ENCODE measurements at regions not wholly inside any gene's neighbourhood (a gene's known extent, or its start where the extent isn't known, plus 50 kb on each side); places are given as distances from the start of the nearest gene placed in this dataset.

- TF ChIP-seq RAD21 (IDR thresholded peaks at IDR 0.05 in 1 of 2, conservative IDR thresholded peaks at IDR 0.05 in 1 of 2; ENCODE audit: low read depth in 2 of 2, low read length in 2 of 2) = peak; percentile 5 to 7; a peak in 2 of 4 replicates
- TF ChIP-seq CTCF (IDR thresholded peaks at IDR 0.05; ENCODE audit: control extremely low read depth in 1 of 3, insufficient read depth in 1 of 3, low read depth in 1 of 3, low read length in 3 of 3) = peak in 1 of 3 experiments; percentile 26; a peak in 2 of 4 replicates
- no peak for TF ChIP-seq MAX (IDR thresholded peaks at IDR 0.05)
- TF ChIP-seq POLR2AphosphoS5 (IDR thresholded peaks at IDR 0.05; ENCODE audit: low read depth, low read length) = no peak
- TF ChIP-seq POLR2A (IDR thresholded peaks at IDR 0.05; ENCODE audit: control extremely low read depth in 1 of 2, low read depth in 2 of 2, low read length in 2 of 2) = no peak
- TF ChIP-seq YY1 (IDR thresholded peaks at IDR 0.05; ENCODE audit: low read depth, low read length) = no peak
- no peak for TF ChIP-seq NRF1 (IDR thresholded peaks at IDR 0.05; ENCODE audit: low read depth, low read length)
- TF ChIP-seq GABPA (IDR thresholded peaks at IDR 0.05; ENCODE audit: borderline replicate concordance, insufficient read depth, low read length) = no peak
- no peak for TF ChIP-seq EP300 (IDR thresholded peaks at IDR 0.05; ENCODE audit: borderline replicate concordance in 1 of 2, low read depth in 2 of 2, low read length in 2 of 2)
- no peak for TF ChIP-seq USF2 (IDR thresholded peaks at IDR 0.05; ENCODE audit: low read length)
Observed at GRCh38 chr2:35415282-35415681, 940.3 kb upstream of the CRIM1 start.

Measured in H1 (cell line).